ENCODE measurements at regions not wholly inside any gene's neighbourhood (a gene's known extent, or its start where the extent isn't known, plus 50 kb on each side); places are given as distances from the start of the nearest gene placed in this dataset.
"Not testable (repeated sequence)": the region's sequence is repeated elsewhere in the genome, so short reads cannot be mapped to it uniquely, and the experiment has no call there.

GRCh38 chr5:81830596-81830995 lies 79.7 kb upstream of the SSBP2 start:
- H3K27ac ChIP-seq = no peak overlapping the region
- TF ChIP-seq ZFX (IDR thresholded peaks at IDR 0.05; ENCODE audit: borderline replicate concordance) = no peak
- TF ChIP-seq CTCF (IDR thresholded peaks at IDR 0.05) = no peak

GRCh38 chr5:81829242-81829641 lies 78.3 kb upstream of the SSBP2 start:
- no peak overlapping the region for H3K27ac ChIP-seq

GRCh38 chr5:81827500-81827899 lies 76.6 kb upstream of the SSBP2 start:
- H3K27ac ChIP-seq = no peak overlapping the region
- TF ChIP-seq ZFX (IDR thresholded peaks at IDR 0.05; ENCODE audit: borderline replicate concordance) = no peak
- TF ChIP-seq CTCF (IDR thresholded peaks at IDR 0.05) = no peak

More at GRCh38 chr5:81829242-81829641, 78.3 kb upstream of the SSBP2 start:
- TF ChIP-seq CTCF (IDR thresholded peaks at IDR 0.05) (no peak), ZFX (IDR thresholded peaks at IDR 0.05; ENCODE audit: borderline replicate concordance) (no peak)

GRCh38 chr5:81826128-81826527 lies 75.2 kb upstream of the SSBP2 start:
- TF ChIP-seq ZFX (IDR thresholded peaks at IDR 0.05; ENCODE audit: borderline replicate concordance) (no peak), CTCF (IDR thresholded peaks at IDR 0.05) (no peak)
- no peak overlapping the region for H3K27ac ChIP-seq

GRCh38 chr5:81825237-81825636 lies 74.3 kb upstream of the SSBP2 start:
- no peak overlapping the region for H3K27ac ChIP-seq
- no peak for TF ChIP-seq ZFX (IDR thresholded peaks at IDR 0.05; ENCODE audit: borderline replicate concordance)
- TF ChIP-seq CTCF (IDR thresholded peaks at IDR 0.05) = no peak

- H3K27ac ChIP-seq = not testable (repeated sequence)
Measured at GRCh38 chr5:81823736-81824135, 72.8 kb upstream of the SSBP2 start.

- TF ChIP-seq ZFX (IDR thresholded peaks at IDR 0.05; ENCODE audit: borderline replicate concordance) (no peak), CTCF (IDR thresholded peaks at IDR 0.05) (no peak)
- peak overlapping the region; percentile 63 for H3K27ac ChIP-seq
Measured at GRCh38 chr5:81820863-81821262, 70.0 kb upstream of the SSBP2 start.

GRCh38 chr5:81820318-81820636 lies 69.4 kb upstream of the SSBP2 start:
- TF ChIP-seq ZFX (IDR thresholded peaks at IDR 0.05; ENCODE audit: borderline replicate concordance) (no peak), CTCF (IDR thresholded peaks at IDR 0.05) (no peak)
- H3K27ac ChIP-seq = peak overlapping the region; percentile 63

Measured in 22Rv1 (cell line).